ENCODE measurements at regions not wholly inside any gene's neighbourhood (a gene's known extent, or its start where the extent isn't known, plus 50 kb on each side); places are given as distances from the start of the nearest gene placed in this dataset.

GRCh38 chr3:107265526-107265925 lies 111.7 kb upstream of the CCDC54 start:
- no peak for DNase-seq
- intact Hi-C loops (cut with DNase I) = no loop called here

- peak in 33 of 42 donors; percentile 11 to 87 (median 57) for DNase-seq
- intact Hi-C loops (cut with DNase I) = no loop called here
Measured at GRCh38 chr3:107268469-107268868, 108.8 kb upstream of the CCDC54 start.

- intact Hi-C loops (cut with DNase I) = no loop called here
- no peak for DNase-seq
Measured at GRCh38 chr3:107269136-107269535, 108.1 kb upstream of the CCDC54 start.

GRCh38 chr3:107271787-107272387 lies 105.4 kb upstream of the CCDC54 start:
- intact Hi-C loops (cut with DNase I) = loop anchor here (5.0 kb wide), 1 partner anchor 155 kb away; no protein-coding TSS in a partner anchor
- no peak for DNase-seq

- DNase-seq = no peak
- intact Hi-C loops (cut with DNase I) = loop anchor here (5.0 kb wide), 1 partner anchor 155 kb away; no protein-coding TSS in a partner anchor
Measured at GRCh38 chr3:107272471-107272870, 104.8 kb upstream of the CCDC54 start.

- DNase-seq = no peak
- intact Hi-C loops (cut with DNase I) = loop anchor here (5.0 kb wide), 1 partner anchor 154 kb away; no protein-coding TSS in a partner anchor
Measured at GRCh38 chr3:107272885-107273284, 104.4 kb upstream of the CCDC54 start.

DNA sequence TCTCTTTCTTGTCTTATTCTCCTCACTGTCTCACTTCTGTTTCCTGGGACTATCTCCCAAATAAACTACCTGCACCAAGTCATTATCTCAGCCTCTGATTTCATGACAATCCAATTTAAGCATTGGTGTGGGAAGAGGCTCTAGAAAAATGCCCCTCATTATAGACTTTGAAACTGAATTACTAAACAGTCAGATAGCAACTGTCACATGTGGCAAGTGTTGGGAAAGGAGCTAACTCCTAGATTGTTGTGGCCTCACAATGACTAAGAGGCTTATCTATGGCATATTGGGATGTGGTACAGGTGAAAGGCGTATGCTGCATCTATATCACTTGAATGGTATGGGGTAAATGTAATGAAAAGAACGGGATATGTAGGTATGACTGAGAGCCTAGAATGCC lies 103.5 kb upstream of the CCDC54 start:
- intact Hi-C loops (cut with DNase I) = loop anchor here (5.0 kb wide), 1 partner anchor 154 kb away; no protein-coding TSS in a partner anchor
- no peak for DNase-seq

DNA sequence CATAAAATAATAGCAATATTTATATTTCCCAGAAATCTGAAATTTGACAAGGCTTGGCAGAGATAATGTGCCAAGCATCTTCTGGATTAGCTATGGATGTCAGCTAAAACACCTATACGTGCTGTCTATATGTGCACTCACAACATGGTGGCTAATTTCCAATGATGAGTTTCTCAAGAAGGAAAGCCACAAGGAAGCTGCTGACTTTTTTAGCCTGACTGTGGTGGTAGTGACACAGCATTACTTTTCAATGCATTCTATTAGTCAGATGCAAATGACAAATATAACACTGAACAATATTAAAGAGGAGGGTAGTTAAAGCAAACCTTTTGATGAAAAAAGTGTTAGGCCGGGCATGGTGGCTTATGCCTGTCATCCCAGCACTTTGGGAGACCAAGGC lies 101.7 kb upstream of the CCDC54 start:
- intact Hi-C loops (cut with DNase I) = no loop called here
- DNase-seq = no peak

DNA sequence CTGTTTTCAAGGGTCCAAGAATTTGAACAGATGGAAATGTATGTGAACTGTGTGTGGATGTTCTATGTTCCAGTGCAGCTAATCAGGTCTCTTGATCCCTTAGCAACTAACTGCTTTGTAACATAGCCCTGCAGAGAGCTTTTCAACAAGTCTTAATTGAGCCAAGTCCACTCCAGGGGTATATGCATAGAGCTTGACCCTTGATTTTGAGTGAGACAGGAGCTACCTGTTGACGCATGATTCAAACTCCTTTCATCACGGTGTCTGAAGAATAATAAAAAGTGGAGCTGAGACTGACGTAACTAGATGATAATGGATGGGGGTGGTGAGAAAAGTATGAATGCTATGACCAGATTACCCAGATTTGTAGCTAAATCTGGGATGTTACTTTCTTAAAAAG lies 93.3 kb upstream of the CCDC54 start:
- DNase-seq = no peak
- intact Hi-C loops (cut with DNase I) = no loop called here

GRCh38 chr3:107284612-107285011 lies 92.6 kb upstream of the CCDC54 start:
- DNase-seq = no peak
- intact Hi-C loops (cut with DNase I) = no loop called here

DNA sequence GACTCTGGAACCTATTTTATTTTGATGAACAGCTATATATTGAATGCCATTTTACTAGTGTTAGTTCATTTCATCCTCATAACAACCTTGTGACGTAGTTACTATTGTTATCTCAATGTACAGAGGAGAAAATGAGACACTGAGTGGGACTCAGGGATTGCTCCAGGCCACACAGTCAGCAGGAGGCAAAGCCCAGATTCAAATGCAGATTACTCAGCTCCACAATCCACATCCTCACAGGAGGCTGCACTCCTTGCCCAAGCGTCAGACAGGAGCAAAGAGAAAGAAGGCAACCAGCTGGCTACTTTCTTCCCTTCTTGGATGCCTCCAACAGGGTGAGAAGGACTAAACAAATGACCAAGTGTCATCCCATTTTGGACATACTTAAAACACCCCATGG lies 92.0 kb upstream of the CCDC54 start:
- intact Hi-C loops (cut with DNase I) = no loop called here
- no peak for DNase-seq

DNA sequence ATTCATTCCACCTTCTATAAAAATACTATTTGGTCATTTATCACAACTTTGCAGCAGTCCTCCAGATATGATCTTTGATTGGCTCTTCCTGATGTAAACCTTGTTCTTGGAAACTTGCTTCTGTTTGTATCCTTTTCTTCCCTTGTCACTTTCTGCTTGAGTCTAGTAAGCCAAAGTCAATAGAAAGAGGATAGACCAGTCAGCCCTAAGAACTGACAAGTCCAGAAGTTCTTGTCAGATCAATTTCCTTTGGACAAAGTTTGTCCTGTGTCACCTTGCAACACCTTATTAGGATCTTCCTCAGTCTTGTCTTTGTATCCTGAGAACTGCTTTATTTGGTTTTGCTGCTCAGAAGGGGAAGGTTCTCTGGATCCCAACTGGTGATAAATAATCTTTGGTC lies 87.9 kb upstream of the CCDC54 start:
- no peak for DNase-seq
- intact Hi-C loops (cut with DNase I) = no loop called here

DNA sequence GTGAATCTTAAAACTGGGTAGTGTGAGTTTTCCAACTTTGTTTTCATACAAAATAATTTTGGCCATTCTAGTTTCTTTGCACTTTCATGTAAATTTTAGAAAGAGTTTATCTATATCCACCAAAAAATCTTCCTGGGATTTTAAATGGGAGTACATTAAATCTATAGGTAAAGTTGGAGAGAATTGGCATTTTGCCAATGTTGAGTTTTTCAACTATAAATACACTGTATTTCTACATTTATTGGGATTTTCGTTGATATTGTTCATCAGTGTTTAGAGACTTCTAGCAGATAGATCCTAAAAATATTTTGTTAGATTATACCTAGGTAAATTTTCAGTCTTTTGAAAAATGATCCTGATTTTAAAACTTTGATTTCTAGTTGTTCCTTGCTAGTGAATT lies 83.1 kb upstream of the CCDC54 start:
- intact Hi-C loops (cut with DNase I) = no loop called here
- DNase-seq = no peak

GRCh38 chr3:107297597-107297996 lies 79.6 kb upstream of the CCDC54 start:
- intact Hi-C loops (cut with DNase I) = no loop called here
- no peak for DNase-seq

DNA sequence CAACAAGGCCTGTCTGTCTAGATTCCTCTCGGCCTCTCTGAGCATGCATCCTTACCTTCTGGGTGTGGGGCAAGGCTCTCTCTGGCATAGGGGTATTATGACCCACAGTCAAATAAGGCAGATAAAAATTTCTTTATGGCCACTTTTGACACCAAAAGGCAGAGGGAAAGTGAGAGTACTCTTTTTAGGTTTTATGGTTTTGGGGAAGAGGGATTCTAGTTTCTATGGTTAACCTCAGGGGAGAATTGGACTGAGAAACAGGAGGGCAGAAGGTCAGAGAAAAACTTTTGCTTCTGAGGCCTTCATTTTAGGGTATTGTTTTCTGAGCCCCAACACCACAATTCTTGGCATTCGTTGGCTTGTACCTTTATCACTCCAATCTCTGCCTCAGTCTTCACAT lies 70.0 kb upstream of the CCDC54 start:
- intact Hi-C loops (cut with DNase I) = no loop called here
- no peak for DNase-seq

DNA sequence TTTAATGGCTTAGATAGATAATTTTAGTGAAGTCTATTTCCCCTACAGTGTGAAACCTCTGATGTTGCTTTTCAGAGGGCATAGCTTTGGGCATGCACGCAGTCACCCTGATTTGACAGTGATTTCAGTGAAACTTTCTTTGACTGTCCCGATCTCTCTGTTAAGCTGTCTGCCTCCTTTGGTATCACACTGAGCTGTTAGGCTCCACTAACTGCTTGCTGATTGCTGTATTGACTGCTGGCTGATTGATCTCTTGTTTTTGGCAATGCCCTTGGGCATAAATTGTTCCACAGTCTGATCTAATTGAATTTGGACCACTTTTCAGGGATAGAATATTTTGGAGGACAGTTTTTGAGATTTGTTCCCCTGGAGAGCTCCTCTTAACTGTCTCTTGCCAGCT lies 68.5 kb upstream of the CCDC54 start:
- DNase-seq = no peak
- intact Hi-C loops (cut with DNase I) = no loop called here

- no peak for DNase-seq
- intact Hi-C loops (cut with DNase I) = no loop called here
Measured at GRCh38 chr3:107309312-107309711, 67.9 kb upstream of the CCDC54 start.

DNA sequence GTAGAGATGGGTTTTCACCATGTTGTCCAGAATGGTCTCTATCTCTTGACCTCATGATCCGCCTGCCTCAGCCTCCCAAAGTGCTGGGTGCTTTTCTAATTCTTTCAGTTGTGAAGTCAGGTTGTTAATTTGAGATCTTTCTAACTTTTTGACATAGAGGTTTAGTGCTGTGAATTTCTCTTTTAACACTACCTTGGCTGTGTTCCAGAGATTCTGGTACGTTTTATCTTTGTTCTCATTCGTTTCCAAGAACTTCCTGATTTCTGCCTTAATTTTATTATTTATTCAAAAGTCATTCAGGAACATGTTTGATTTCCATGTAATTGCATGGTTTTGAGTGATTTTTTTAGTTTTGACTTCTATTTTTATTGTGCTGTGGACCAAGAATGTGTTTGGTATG lies 63.5 kb upstream of the CCDC54 start:
- DNase-seq = no peak
- intact Hi-C loops (cut with DNase I) = no loop called here

GRCh38 chr3:107315141-107315540 lies 62.1 kb upstream of the CCDC54 start:
- DNase-seq = no peak
- intact Hi-C loops (cut with DNase I) = no loop called here

DNA sequence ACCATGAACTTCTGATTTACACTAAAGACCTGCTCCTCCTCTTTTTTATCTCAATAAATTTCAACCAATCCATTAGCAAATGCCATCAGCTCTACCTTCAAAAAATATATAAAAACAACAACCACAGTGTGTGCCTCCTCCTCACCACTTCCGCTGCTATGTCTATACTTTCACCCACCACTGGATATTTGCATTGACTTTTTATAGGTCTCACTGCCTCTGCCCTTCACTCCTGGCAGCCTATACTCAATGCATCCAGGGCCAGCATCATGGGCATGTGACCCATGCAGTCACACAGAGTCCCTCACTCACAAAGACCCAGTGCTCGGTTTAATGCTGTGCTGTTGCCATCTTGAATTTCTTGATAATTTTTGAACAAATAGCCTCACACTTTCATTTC lies 53.5 kb upstream of the CCDC54 start:
- DNase-seq = no peak
- intact Hi-C loops (cut with DNase I) = no loop called here

DNA sequence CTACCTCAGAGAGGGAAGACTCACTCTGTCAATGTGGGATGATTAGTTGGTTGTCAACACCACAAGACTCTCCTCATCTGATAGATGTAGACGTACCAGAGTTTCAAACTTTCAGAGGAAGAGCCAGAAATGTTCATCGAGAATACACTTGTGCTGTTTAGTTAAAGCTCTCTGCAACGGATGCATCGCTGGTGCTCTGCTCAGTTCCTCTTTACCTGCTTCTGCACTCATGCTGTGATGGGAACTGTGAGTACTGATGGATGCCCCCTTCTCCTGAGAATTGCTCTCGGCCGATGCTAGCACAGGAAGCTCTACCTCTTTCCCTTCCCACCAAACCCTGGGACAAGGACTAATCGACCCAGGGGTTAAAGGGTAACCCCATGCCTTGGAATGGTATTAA lies 51.8 kb upstream of the CCDC54 start:
- intact Hi-C loops (cut with DNase I) = no loop called here
- DNase-seq = no peak
